ENCODE measurements at regions not wholly inside any gene's neighbourhood (a gene's known extent, or its start where the extent isn't known, plus 50 kb on each side); places are given as distances from the start of the nearest gene placed in this dataset.
"Not testable (repeated sequence)": the region's sequence is repeated elsewhere in the genome, so short reads cannot be mapped to it uniquely, and the experiment has no call there.

GRCh38 chr14:21866479-21866878 lies 192.9 kb upstream of the OR4E1 start:
- DNase-seq = no peak

- DNase-seq = no peak
These were observed 189.7 kb upstream of the OR4E1 start for GRCh38 chr14:21863289-21863688.

- DNase-seq = no peak
These were observed 187.5 kb upstream of the OR4E1 start for GRCh38 chr14:21861153-21861552.

GRCh38 chr14:21860172-21860571 lies 186.6 kb upstream of the OR4E1 start:
- DNase-seq = peak; percentile 75

GRCh38 chr14:21852775-21853174 lies 179.2 kb upstream of the OR4E1 start:
- DNase-seq = no peak

GRCh38 chr14:21852061-21852664 lies 178.5 kb upstream of the OR4E1 start:
- peak; percentile 79 for DNase-seq

- DNase-seq = peak; percentile 43
These were observed 173.3 kb upstream of the OR4E1 start for GRCh38 chr14:21846902-21847301.

GRCh38 chr14:21846227-21846885 lies 172.7 kb upstream of the OR4E1 start:
- DNase-seq = peak; percentile 80

- peak; percentile 62 for DNase-seq
These were observed 167.1 kb upstream of the OR4E1 start for GRCh38 chr14:21840765-21841164.

- no peak for DNase-seq
These were observed 160.2 kb upstream of the OR4E1 start for GRCh38 chr14:21833836-21834235.

GRCh38 chr14:21825845-21826244 lies 152.2 kb upstream of the OR4E1 start:
- DNase-seq = no peak

- peak; percentile 68 for DNase-seq
These were observed 151.6 kb upstream of the OR4E1 start for GRCh38 chr14:21825149-21825743.

- DNase-seq = no peak
These were observed 148.5 kb upstream of the OR4E1 start for GRCh38 chr14:21822109-21822508.

- DNase-seq = no peak
These were observed 147.0 kb upstream of the OR4E1 start for GRCh38 chr14:21820631-21821030.

- not testable (repeated sequence) for DNase-seq
These were observed 146.3 kb upstream of the OR4E1 start for GRCh38 chr14:21819891-21820290.

- DNase-seq = not testable (repeated sequence)
These were observed 143.4 kb upstream of the OR4E1 start for GRCh38 chr14:21817010-21817409.

- no peak for DNase-seq
These were observed 134.4 kb upstream of the OR4E1 start for GRCh38 chr14:21807975-21808374.

GRCh38 chr14:21804981-21805380 lies 131.4 kb upstream of the OR4E1 start:
- DNase-seq = no peak

- DNase-seq = no peak
These were observed 128.8 kb upstream of the OR4E1 start for GRCh38 chr14:21802441-21802840.

- DNase-seq = peak; percentile 19
These were observed 123.3 kb upstream of the OR4E1 start for GRCh38 chr14:21796916-21797315.

- no peak for DNase-seq
These were observed 121.8 kb upstream of the OR4E1 start for GRCh38 chr14:21795456-21795855.

GRCh38 chr14:21791749-21792148 lies 118.1 kb upstream of the OR4E1 start:
- DNase-seq = no peak

GRCh38 chr14:21788687-21789086 lies 115.1 kb upstream of the OR4E1 start:
- not testable (repeated sequence) for DNase-seq

- DNase-seq = not testable (repeated sequence)
These were observed 113.6 kb upstream of the OR4E1 start for GRCh38 chr14:21787242-21787641.
